HPDE6-E6E7 (cell line): ENCODE measurements at regions not wholly inside any gene's neighbourhood (a gene's known extent, or its start where the extent isn't known, plus 50 kb on each side); places are given as distances from the start of the nearest gene placed in this dataset.

Source experiments
- DNase-seq: peaks from one replicate; pipeline ENCODE4 v3.0.0; 2011; ENCODE audit warnings: missing footprints; ENCODE audit errors: extremely low spot score

GRCh38 chr3:154766765-154767503 is 313.2 kb upstream of the MME start:
- no peak for DNase-seq

GRCh38 chr3:154764856-154765640 is 315.1 kb upstream of the MME start:
- DNase-seq, result no peak

GRCh38 chr3:154762486-154762885 is 317.6 kb upstream of the MME start:
- no peak for DNase-seq

- DNase-seq, result no peak
Measured at GRCh38 chr3:154759966-154760365, 320.2 kb upstream of the MME start.

GRCh38 chr3:154758109-154758868 is 321.8 kb upstream of the MME start:
- DNase-seq, result no peak

GRCh38 chr3:154753101-154753500 is 323.1 kb upstream of the GPR149 start:
- DNase-seq, result no peak

GRCh38 chr3:154749514-154749913 is 319.5 kb upstream of the GPR149 start:
- no peak for DNase-seq

GRCh38 chr3:154745929-154746328 is 315.9 kb upstream of the GPR149 start:
- DNase-seq, result no peak

- no peak for DNase-seq
Measured at GRCh38 chr3:154745122-154745521, 315.1 kb upstream of the GPR149 start.

- DNase-seq, result no peak
Measured at GRCh38 chr3:154743418-154743817, 313.4 kb upstream of the GPR149 start.

GRCh38 chr3:154734468-154734867 is 304.5 kb upstream of the GPR149 start:
- DNase-seq, result no peak

GRCh38 chr3:154730186-154730585 is 300.2 kb upstream of the GPR149 start:
- no peak for DNase-seq

GRCh38 chr3:154729741-154730140 is 299.8 kb upstream of the GPR149 start:
- no peak for DNase-seq

- no peak for DNase-seq
Measured at GRCh38 chr3:154728285-154728684, 298.3 kb upstream of the GPR149 start.

GRCh38 chr3:154720921-154721320 is 290.9 kb upstream of the GPR149 start:
- DNase-seq, result no peak

- DNase-seq, result no peak
Measured at GRCh38 chr3:154718053-154718452, 288.1 kb upstream of the GPR149 start.

- no peak for DNase-seq
Measured at GRCh38 chr3:154716170-154716569, 286.2 kb upstream of the GPR149 start.

GRCh38 chr3:154708554-154708953 is 278.6 kb upstream of the GPR149 start:
- DNase-seq, result no peak

- no peak for DNase-seq
Measured at GRCh38 chr3:154701055-154701454, 271.1 kb upstream of the GPR149 start.

GRCh38 chr3:154690413-154690812 is 260.4 kb upstream of the GPR149 start:
- no peak for DNase-seq

GRCh38 chr3:154684440-154684839 is 254.4 kb upstream of the GPR149 start:
- DNase-seq, result no peak

GRCh38 chr3:154684021-154684420 is 254.0 kb upstream of the GPR149 start:
- no peak for DNase-seq
